Trophoblast cell (in vitro differentiated cells and primary cell): ENCODE measurements at regions not wholly inside any gene's neighbourhood (a gene's known extent, or its start where the extent isn't known, plus 50 kb on each side); places are given as distances from the start of the nearest gene placed in this dataset.

ENCODE experiments used
- DNase-seq, 2 donors: peaks; one replicate each; pipeline ENCODE4 v3.0.0-alpha.2; 2016
- H2AFZ ChIP-seq: 2 replicates; pipeline ENCODE4 v1.6.1; 2013; ENCODE audit warnings: low read length, moderate library complexity, mild to moderate bottlenecking; ENCODE audit not compliant: insufficient read depth, poor library complexity
- H2AK5ac ChIP-seq: 2 replicates; pipeline ENCODE4 v1.6.1; 2013; ENCODE audit warnings: mild to moderate bottlenecking, low read length
- H2BK120ac ChIP-seq: 2 replicates; pipeline ENCODE4 v1.6.1; 2013; ENCODE audit warnings: low read length, mild to moderate bottlenecking, moderate library complexity; ENCODE audit not compliant: insufficient read depth, poor library complexity
- H2BK12ac ChIP-seq: 2 replicates; pipeline ENCODE4 v1.6.1; 2013; ENCODE audit warnings: mild to moderate bottlenecking, low read length, moderate library complexity
- H2BK5ac ChIP-seq: 2 replicates; pipeline ENCODE4 v1.6.1; 2013; ENCODE audit warnings: low read length, low read depth, moderate library complexity, mild to moderate bottlenecking; ENCODE audit not compliant: poor library complexity
- H3K14ac ChIP-seq: 2 replicates; pipeline ENCODE4 v1.6.1; 2013; ENCODE audit warnings: mild to moderate bottlenecking, low read length
- H3K18ac ChIP-seq: 2 replicates; pipeline ENCODE4 v1.6.1; 2013; ENCODE audit warnings: mild to moderate bottlenecking, low read length
- H3K23ac ChIP-seq: 2 replicates; pipeline ENCODE4 v1.6.1; 2013; ENCODE audit warnings: low read length
- H3K27ac ChIP-seq: 2 replicates; pipeline ENCODE4 v1.5.1; 2013; ENCODE audit warnings: low read depth, mild to moderate bottlenecking, inconsistent platforms, low read length, moderate library complexity
- H3K27me3 ChIP-seq: 2 replicates; pipeline ENCODE4 v1.6.1; 2013; ENCODE audit warnings: inconsistent platforms, mild to moderate bottlenecking, low read length, moderate library complexity; ENCODE audit not compliant: insufficient read depth
- H3K36me3 ChIP-seq, 2 experiments: 1 replicate in 1 of 2; 2 replicates in 1 of 2; pipeline ENCODE4 v1.6.1; 2013; ENCODE audit warnings: low read length in 2 of 2, mild to moderate bottlenecking in 2 of 2, moderate library complexity in 1 of 2; ENCODE audit not compliant: insufficient read depth in 2 of 2, control insufficient read depth in 1 of 2
- H3K4ac ChIP-seq: 2 replicates; pipeline ENCODE4 v1.6.1; 2013; ENCODE audit warnings: low read depth, mild to moderate bottlenecking, low read length, moderate library complexity
- H3K4me1 ChIP-seq, 2 experiments: 1 replicate in 1 of 2; 2 replicates in 1 of 2; pipeline ENCODE4 v1.6.1; 2013; ENCODE audit warnings: low read length in 2 of 2, mild to moderate bottlenecking in 2 of 2, moderate library complexity in 1 of 2; ENCODE audit not compliant: insufficient read depth in 2 of 2, control insufficient read depth in 1 of 2
- H3K4me2 ChIP-seq: 2 replicates; pipeline ENCODE4 v1.6.1; 2013; ENCODE audit warnings: inconsistent platforms, mild to moderate bottlenecking, low read length, moderate library complexity
- H3K4me3 ChIP-seq: 2 replicates; pipeline ENCODE4 v1.5.1; 2013; ENCODE audit warnings: mild to moderate bottlenecking, low read depth, low read length, inconsistent platforms
- H3K79me1 ChIP-seq: one replicate; pipeline ENCODE4 v1.6.1; 2013; ENCODE audit warnings: low read length
- H3K79me2 ChIP-seq: 2 replicates; pipeline ENCODE4 v1.6.1; 2013; ENCODE audit warnings: low read length, mild to moderate bottlenecking; ENCODE audit not compliant: control insufficient read depth, insufficient read depth, poor library complexity
- H3K9ac ChIP-seq: 2 replicates; pipeline ENCODE4 v1.6.1; 2013; ENCODE audit warnings: mild to moderate bottlenecking, low read length
- H3K9me3 ChIP-seq: 2 replicates; pipeline ENCODE4 v1.6.1; 2013; ENCODE audit warnings: low read depth, mild to moderate bottlenecking, control low read depth, inconsistent platforms, low read length; ENCODE audit not compliant: insufficient read depth
- H4K12ac ChIP-seq: 2 replicates; pipeline ENCODE4 v1.6.1; 2013; ENCODE audit warnings: low read depth, mild to moderate bottlenecking, low read length, moderate library complexity
- H4K8ac ChIP-seq: 2 replicates; pipeline ENCODE4 v1.6.1; 2013; ENCODE audit warnings: low read depth, mild to moderate bottlenecking, low read length, moderate library complexity
- H4K91ac ChIP-seq: one replicate; pipeline ENCODE4 v1.6.1; 2013; ENCODE audit warnings: low read depth, mild to moderate bottlenecking, low read length, moderate library complexity
- WGBS: extraction: QIAGEN DNeasy Blood & Tissue Kit; methylation state at CpG from one replicate; pipeline ENCODE4 v1.1.7; 2013; ENCODE audit warnings: missing lambda C conversion rate; ENCODE audit not compliant: insufficient read length, insufficient coverage; ENCODE audit errors: extremely low coverage; 5-methylcytosine and 5-hydroxymethylcytosine counted together

DNA sequence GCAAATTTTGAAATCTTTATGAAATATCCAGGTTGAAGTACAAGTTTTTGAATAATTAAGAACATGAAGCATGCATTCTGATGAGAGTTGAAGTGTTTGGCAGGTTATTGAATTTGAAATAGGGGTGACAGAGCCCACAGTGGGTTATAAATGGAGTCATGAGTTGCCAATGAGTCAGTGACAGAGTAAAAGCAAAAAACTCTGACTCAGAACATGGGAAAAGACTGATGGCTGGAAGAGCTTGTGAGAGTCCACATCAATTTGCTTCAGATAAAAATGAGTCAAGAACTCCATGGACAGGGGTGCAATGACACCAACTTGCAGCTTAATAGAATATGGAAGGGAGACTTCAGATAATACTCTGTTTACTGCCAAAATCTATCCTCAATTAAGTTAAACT, 105.3 kb downstream of the SLC6A15 start:
- Histone ChIP-seq H3K27me3 (no peaks in the 10 kb centered on the region), H3K79me1 (no peaks in the 10 kb centered on the region), H4K12ac (no peak overlapping the region), H3K4me2 (no peak overlapping the region), H3K4me3 (no peak overlapping the region), H2BK120ac (no peak overlapping the region), H3K23ac (no peak overlapping the region), H4K8ac (no peak overlapping the region), H3K9ac (no peak overlapping the region), H4K91ac (no peak overlapping the region), H3K36me3 (no peaks in the 10 kb centered on the region), H3K4ac (no peak overlapping the region), H2BK5ac (no peak overlapping the region), H3K18ac (no peak overlapping the region), H2BK12ac (no peak overlapping the region), H2AFZ (no peak overlapping the region), H3K9me3 (no peaks in the 10 kb centered on the region), H3K4me1 (no peaks in the 10 kb centered on the region), H3K27ac (no peak overlapping the region), H3K14ac (no peak overlapping the region), H2AK5ac (no peak overlapping the region), H3K79me2 (no peaks in the 10 kb centered on the region)
- no peak for DNase-seq

GRCh38 chr12:84805474-84805858, 107.1 kb downstream of the SLC6A15 start:
- no peak overlapping the region for H4K91ac ChIP-seq
- no peak overlapping the region for H2BK12ac ChIP-seq
- no peaks in the 10 kb centered on the region for H3K4me1 ChIP-seq
- H3K18ac ChIP-seq: no peak overlapping the region
- H3K23ac ChIP-seq: no peak overlapping the region
- no peaks in the 10 kb centered on the region for H3K36me3 ChIP-seq
- H4K12ac ChIP-seq: no peak overlapping the region
- H3K9ac ChIP-seq: no peak overlapping the region
- no peaks in the 10 kb centered on the region for H3K79me1 ChIP-seq
- H3K79me2 ChIP-seq: no peaks in the 10 kb centered on the region
- H4K8ac ChIP-seq: no peak overlapping the region
- no peak overlapping the region for H2AK5ac ChIP-seq
- H3K27ac ChIP-seq: no peak overlapping the region
- no peak overlapping the region for H2BK120ac ChIP-seq
- H3K27me3 ChIP-seq: no peaks in the 10 kb centered on the region
- H3K4ac ChIP-seq: no peak overlapping the region
- no peak overlapping the region for H3K4me2 ChIP-seq
- no peak overlapping the region for H2BK5ac ChIP-seq
- no CpG with 5 or more reads among the region's 2 CpGs for WGBS
- H3K4me3 ChIP-seq: no peak overlapping the region
- no peak overlapping the region for H2AFZ ChIP-seq
- H3K9me3 ChIP-seq: no peaks in the 10 kb centered on the region
- DNase-seq: no peak
- no peak overlapping the region for H3K14ac ChIP-seq

DNA sequence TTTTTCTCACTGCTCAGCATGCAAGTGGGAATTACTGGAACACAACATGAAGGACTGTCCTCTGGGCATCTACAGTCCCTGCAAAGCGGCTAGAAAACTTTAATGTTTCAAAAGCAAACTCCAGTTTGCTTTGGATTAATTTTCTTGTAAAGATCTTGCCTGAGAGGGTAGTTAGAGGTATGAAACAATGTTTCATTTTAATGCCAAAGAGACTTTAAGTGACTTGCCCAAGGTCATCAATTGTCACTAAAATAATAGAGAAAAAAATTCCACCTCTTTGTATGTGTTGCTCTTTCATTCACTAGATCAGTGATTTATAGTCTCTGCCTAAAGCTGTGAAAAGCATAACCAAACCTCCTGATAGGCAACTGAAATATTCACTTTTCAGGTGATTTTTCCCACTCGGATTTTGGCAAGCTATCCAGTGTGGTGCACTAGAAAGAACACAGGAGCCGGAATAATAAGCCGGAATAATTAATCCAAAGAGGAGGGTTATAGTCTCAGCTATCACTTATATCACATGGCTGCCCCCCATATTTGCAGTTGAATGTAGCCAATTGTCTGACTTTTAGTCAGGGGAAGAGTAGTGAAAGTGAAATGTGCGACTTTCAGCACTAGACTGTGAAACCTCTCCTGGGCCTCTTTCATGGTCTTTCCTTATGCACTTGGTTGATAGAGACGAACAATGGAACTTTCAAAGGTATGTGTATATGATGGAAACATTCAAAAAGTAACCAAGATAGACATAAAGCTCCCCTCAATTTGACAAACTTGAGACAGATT, 107.7 kb downstream of the SLC6A15 start:
- Histone ChIP-seq H3K9me3 (no peaks in the 10 kb centered on the region), H3K27me3 (no peaks in the 10 kb centered on the region), H2BK12ac (no peak overlapping the region), H3K27ac (no peak overlapping the region), H4K12ac (no peak overlapping the region), H3K4me3 (no peak overlapping the region), H3K36me3 (no peaks in the 10 kb centered on the region), H4K8ac (no peak overlapping the region), H2BK120ac (no peak overlapping the region), H3K79me2 (no peaks in the 10 kb centered on the region), H3K18ac (no peak overlapping the region), H3K23ac (no peak overlapping the region), H3K4ac (no peak overlapping the region), H3K4me2 (no peak overlapping the region), H3K14ac (no peak overlapping the region), H3K4me1 (no peaks in the 10 kb centered on the region), H4K91ac (no peak overlapping the region), H2AFZ (no peak overlapping the region), H2AK5ac (no peak overlapping the region), H3K9ac (no peak overlapping the region), H2BK5ac (no peak overlapping the region), H3K79me1 (no peaks in the 10 kb centered on the region)
- no CpG with 5 or more reads among the region's 6 CpGs for WGBS
- no peak for DNase-seq

DNA sequence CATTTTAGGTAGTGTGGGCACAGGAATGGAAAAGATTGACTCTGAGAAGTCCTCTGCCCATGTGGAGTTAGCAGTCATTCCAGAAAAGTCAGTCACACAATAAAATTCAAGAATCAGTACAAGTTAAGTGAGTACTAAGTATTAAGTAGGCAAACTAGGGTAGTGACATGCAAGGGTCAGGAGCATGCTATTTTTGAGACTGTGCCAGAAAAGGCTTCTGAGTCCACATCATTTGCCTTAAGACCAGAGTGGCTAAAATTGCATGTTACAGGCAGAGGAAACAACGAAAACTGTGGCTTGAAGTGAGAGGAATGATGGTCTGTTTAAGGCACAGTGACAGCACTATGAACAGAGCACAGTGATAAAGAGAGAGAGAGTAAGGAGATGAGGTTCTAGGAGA, 108.9 kb downstream of the SLC6A15 start:
- no peak overlapping the region for H3K9ac ChIP-seq
- no peak overlapping the region for H3K4ac ChIP-seq
- H3K79me1 ChIP-seq: no peaks in the 10 kb centered on the region
- no peaks in the 10 kb centered on the region for H3K79me2 ChIP-seq
- H3K4me2 ChIP-seq: no peak overlapping the region
- no peaks in the 10 kb centered on the region for H3K27me3 ChIP-seq
- no peaks in the 10 kb centered on the region for H3K4me1 ChIP-seq
- no peak overlapping the region for H3K18ac ChIP-seq
- no peaks in the 10 kb centered on the region for H3K36me3 ChIP-seq
- no peak overlapping the region for H3K4me3 ChIP-seq
- no peak overlapping the region for H4K8ac ChIP-seq
- no peak for DNase-seq
- H3K27ac ChIP-seq: no peak overlapping the region
- no peak overlapping the region for H2BK12ac ChIP-seq
- H4K12ac ChIP-seq: no peak overlapping the region
- no peak overlapping the region for H4K91ac ChIP-seq
- H3K14ac ChIP-seq: no peak overlapping the region
- no peaks in the 10 kb centered on the region for H3K9me3 ChIP-seq
- H2AK5ac ChIP-seq: no peak overlapping the region
- no peak overlapping the region for H3K23ac ChIP-seq
- H2BK5ac ChIP-seq: no peak overlapping the region
- H2AFZ ChIP-seq: no peak overlapping the region
- WGBS: no CpG with 5 or more reads among the region's 1 CpG
- no peak overlapping the region for H2BK120ac ChIP-seq
